GM18505 (cell line): ENCODE measurements at regions not wholly inside any gene's neighbourhood (a gene's known extent, or its start where the extent isn't known, plus 50 kb on each side); places are given as distances from the start of the nearest gene placed in this dataset.

ENCODE experiments used
- ATAC-seq: cut with Tn5 transposase; IDR thresholded peaks from one replicate; pipeline ENCODE4 v1.9.1; 2021; ENCODE audit not compliant: unreplicated experiment
- POLR2A ChIP-seq: IDR thresholded peaks from 4 replicates; pipeline ENCODE4 v1.6.1; 2011; ENCODE audit warnings: borderline replicate concordance; ENCODE audit not compliant: insufficient read depth, insufficient read length; ENCODE audit errors: extremely low read depth

DNA sequence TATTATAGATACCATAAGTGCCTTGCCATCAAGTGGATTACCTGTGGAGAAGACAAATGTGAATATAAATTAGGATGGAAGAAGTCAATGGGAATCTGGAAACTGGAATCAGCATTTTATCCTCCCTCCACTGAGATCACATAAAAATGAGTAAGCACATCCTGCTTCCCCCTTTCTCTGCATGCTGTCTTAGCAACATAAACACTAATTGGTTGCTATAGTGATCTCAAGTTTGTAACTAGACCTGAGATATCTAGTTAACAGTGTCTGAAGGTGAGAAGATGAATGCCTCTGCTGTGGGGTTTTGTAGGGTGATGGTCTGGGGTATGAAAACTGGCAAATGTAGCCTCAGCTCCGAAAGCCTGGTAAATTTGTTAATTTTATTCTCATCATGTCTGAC lies 1357.5 kb upstream of the CELF4 start:
- ATAC-seq: no peak
- no peak for TF ChIP-seq POLR2A

DNA sequence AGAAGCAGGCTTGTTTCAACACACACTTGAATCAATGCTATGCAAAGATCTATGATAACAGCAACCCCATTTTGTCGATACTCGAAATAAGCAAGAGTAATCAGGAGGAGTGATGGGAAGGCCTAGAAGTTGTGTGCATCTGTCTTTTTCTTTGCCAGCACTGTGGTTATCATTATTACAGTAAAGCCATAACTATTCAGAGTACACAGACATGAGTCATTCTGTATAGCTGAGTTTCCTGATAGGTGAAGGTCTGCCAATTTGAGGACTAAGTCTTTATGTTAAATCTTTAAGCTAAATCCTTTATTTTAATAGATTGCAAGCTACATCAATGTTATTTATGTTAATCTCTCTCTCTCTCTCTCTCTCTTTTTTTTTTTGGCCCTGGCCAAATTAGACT lies 1344.4 kb upstream of the CELF4 start:
- TF ChIP-seq POLR2A: no peak
- ATAC-seq: no peak

DNA sequence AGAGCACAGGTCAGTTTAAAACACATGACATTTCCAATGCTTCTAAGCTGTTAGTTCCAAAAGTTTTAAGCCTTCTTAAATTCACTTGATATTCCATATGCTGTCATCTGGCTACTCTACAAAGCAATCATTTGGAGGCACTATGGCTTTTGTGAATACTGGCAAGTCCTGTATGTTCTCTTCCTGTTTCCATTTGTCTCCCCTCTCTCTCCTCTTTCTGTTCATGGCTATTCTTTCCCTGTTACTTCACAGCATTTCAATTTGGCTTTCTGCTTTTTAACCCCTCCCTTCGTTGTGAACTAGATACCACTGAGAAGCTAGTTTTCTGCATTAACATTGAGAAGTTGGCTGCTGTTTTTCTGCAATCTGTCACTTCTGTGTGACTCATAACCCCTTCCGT lies 1337.2 kb upstream of the CELF4 start:
- ATAC-seq: no peak
- no peak for TF ChIP-seq POLR2A

DNA sequence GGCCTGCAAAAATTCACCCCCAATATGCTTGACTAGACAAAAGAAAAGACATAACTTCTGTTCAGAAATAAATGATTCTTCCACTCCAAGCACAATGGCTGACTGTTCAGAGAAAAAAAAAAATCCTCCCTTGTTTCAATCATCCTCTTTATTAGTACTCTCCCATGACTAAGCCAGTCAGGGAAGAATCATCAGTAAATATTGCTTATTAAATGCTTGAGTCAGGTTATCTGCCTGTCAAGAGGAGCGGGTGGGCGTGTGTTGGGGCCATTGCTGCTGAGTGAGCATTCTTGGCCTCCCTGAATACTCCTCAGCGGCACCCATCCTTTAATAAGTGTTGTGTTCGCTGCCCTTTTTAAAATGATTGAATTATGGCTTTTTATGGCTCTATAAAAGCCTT lies 1334.8 kb upstream of the CELF4 start:
- no peak for ATAC-seq
- TF ChIP-seq POLR2A: no peak

DNA sequence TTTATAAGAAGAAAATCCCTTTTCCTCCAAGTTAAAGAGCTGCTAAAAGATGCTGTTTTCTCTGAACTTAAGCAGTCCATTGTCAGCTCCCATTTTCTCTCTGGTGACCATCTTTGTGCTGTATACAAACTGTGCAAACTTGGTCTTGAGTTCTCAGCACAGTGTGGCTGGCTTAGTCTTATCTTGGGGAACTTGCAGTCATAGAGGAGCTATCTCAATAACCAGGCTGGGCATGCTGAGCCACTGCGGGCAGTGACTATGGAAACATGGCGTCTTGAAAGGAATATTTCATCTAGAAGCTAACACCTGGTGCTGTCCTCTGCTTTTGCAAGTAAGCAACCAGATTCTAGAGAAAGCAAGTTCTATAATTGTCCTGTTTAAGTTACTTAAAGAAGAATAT lies 1334.4 kb upstream of the CELF4 start:
- ATAC-seq: no peak
- no peak for TF ChIP-seq POLR2A

DNA sequence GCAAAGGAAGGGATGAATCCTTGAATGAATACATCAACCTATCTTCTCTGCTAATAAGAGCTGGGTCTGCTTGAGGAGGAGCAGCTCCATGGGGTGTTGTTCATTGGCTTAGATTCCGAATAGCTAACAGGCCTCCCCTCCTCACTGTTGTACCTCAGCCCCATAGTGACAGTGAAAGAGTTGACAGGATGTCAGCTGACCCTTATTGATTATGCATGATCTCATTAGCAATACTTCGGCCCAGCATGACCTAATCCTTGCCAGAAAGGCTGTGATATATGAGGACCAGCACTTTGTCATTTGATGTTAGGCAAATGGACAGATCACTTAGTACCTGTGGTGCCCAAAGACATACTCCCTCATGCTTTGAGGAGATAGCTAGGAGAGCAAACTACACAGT lies 1333.7 kb upstream of the CELF4 start:
- ATAC-seq: no peak
- TF ChIP-seq POLR2A: no peak

DNA sequence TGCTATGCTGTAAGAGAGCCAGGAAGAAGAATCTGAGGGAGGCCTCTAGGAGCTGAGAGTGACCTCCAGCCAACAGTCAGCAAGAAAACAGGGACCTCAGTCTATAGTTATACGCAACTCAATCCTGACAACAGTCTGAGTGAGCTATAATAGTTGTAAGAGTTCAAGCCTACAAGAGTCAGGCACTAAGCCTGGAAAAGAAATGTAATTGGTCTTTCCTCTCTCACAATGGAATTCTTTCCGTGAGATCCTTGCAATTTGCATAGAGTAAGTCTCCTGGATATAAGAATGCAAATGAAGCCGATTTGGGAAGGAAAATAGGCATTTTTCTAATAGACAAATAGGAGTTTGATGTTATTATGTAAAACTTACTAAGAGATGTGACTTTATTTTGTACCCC lies 1332.6 kb upstream of the CELF4 start:
- TF ChIP-seq POLR2A: no peak
- no peak for ATAC-seq

DNA sequence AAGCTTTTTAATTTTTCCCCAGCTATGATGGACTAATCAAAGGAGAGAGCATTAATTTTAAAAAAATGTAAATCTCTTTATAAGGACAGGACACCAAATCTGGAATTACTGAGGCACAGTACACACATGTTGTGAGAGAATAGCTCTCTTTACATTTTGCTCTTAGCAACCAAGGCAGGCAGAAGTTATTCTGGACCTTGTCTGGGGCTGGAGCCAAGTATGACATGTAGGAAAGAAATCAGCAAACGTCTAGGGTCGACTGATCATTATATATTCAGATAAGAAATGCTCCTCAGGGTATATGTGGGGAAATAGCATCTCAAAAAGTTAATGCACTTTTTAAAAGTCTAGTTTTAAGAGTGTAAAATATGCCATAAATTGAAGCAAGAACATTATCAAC lies 1330.0 kb upstream of the CELF4 start:
- TF ChIP-seq POLR2A: no peak
- ATAC-seq: no peak

DNA sequence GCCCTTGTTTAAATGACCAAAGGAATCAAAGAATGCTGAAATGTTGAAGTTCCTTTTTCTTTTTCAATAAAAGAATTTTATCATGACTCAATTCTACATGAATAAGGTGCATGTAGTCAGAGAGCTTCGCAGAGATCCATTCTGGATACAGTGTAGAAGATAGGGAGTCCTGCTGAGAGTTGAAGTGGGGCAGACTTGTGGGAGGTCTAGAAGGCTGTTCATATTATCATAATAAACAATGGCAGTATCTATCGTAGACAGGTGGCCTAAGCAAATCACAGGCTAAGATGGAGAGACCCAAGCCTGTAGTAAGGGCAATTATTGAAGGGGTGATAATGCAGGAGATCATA lies 1322.0 kb upstream of the CELF4 start:
- ATAC-seq: no peak
- no peak for TF ChIP-seq POLR2A

DNA sequence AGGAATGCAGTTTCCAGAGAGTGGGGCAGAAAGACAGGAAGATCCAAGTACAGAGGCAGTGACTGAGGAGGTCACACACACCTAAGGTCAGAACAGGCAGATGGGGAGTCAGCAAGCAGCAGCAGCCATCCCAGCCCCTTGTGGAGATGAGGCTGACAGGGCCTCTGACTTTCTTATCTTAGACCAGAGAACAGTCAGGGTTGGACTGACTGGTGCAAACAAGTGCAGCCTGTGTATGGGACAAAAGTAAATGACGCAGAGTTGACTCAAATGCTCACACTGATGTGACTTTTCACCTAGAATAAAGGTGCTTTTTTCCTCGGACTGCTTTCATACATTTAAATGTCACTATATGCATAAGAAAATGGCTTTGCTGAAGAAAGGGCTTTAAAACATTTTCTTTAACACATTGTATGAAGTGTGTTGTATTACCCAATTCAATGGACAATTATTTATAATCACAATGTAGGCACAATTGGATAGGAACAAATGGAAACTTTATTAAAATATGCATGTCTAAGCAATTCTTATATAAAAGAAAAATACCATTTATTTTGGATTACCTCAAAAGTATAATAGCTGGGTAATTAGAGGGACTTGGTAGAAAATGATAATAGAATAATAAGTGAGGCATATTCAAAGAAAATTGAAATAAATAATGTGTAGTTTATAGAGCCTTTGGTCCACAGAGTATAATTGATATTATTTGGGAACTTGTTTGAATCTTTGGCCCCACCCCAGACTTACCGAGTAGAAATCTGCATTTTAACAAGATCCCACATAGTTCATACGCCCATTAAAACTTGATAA lies 1321.5 kb upstream of the CELF4 start:
- no peak for ATAC-seq
- no peak for TF ChIP-seq POLR2A

DNA sequence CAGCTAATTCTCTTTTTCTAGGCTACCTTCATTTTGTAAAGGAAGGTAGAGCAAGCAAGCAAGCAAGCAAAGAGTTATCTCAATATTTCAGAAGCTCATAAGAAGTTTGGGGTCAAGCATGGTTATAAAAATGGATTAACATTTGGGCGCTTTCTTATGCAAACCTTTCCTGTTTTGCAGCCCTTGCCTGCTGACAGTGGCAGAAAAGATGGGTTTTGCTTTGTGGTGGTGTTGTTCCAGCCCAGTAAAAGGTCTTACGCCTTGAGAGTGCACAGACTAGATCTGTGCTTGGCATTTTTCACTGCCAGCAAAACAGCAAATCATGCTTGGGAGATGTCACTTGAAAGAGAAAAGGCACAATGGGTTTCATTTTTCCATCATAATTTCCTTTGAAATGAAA lies 1320.6 kb upstream of the CELF4 start:
- TF ChIP-seq POLR2A: no peak
- no peak for ATAC-seq

DNA sequence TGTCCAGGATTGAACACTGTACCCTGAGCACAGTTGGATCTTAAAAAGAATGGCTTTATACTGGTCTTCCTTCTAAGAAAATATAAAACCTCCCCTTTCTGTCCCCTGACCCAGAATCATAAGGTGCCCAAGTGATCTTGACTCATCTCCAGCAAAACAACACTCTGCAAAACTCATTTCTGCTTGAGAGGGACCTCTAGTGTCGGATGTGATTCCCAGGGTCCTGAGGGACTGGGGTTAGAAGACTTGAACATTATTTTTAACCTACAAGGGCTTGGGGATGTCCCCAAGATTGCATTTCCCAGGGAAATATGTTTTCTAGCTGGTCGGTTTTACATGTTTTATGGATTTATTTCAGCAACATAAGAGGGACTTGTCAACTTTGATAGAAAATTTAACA lies 1318.5 kb upstream of the CELF4 start:
- TF ChIP-seq POLR2A: no peak
- no peak for ATAC-seq

DNA sequence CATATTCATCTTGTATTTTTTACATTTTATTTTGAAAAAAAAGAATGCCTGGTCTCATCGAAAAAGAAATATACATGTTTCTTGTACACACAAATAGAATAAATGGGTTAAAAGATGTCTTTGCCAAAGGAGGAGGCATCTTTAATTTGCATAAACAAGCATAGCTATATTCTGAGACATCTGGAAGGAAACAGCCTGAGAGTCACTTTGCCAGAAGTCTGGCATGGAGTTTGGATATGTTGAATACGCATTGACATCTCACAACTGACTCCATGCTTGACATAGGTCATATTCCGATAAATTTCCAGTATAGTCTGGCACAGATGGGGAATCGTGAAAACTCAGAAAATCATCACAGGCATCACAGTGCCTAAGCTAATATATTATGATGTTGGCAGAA lies 1317.5 kb upstream of the CELF4 start:
- ATAC-seq: no peak
- no peak for TF ChIP-seq POLR2A

DNA sequence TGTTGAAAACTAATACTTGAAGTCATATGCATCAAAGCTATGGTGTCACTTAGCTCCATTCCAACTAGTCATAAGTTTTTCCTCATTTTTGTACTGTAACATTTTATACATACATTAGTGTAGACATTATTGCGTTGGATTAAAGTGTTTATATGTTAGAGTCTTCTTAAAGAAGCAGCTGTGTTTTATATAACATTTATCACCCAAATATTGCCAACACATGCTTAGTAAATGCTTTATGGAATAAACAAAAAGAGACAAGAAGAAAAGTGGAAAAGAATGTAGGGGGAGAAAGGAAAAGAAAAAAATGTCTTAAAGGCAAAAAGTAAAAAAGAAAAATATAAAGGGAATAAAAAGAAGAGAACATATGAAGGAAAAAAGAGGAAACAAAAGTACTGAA lies 1314.3 kb upstream of the CELF4 start:
- no peak for ATAC-seq

DNA sequence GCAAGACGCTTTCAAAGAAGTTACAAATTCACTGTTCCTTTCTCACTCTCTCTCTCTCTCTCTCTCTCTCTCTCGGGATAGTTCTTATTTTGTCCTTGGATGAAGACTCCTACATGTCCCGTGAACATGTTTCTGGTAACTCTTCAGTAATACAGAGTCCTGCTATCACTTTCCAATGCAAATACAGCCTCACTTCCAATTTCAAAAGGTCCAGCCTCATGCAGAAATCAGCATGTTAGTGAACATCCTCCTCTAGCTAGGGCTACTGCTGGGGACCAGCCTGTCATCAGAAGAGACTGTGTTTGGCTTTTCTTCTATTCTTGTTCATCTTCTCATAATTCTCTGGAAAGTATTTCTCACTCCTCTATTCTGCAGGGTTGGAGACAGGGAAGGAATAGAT lies 1306.7 kb upstream of the CELF4 start:
- ATAC-seq: no peak
- no peak for TF ChIP-seq POLR2A

More for the DNA sequence above, 1314.3 kb upstream of the CELF4 start:
- no peak for TF ChIP-seq POLR2A
